Activated T-helper 1 cell treated with Interleukin-2 at 50 U/mL for 16 hours (primary cell): ENCODE measurements at regions not wholly inside any gene's neighbourhood (a gene's known extent, or its start where the extent isn't known, plus 50 kb on each side); places are given as distances from the start of the nearest gene placed in this dataset.

Experiments
- DNase-seq: peaks from one replicate; pipeline ENCODE4 v3.0.0-alpha.2; 2020; ENCODE audit warnings: low read depth

DNA sequence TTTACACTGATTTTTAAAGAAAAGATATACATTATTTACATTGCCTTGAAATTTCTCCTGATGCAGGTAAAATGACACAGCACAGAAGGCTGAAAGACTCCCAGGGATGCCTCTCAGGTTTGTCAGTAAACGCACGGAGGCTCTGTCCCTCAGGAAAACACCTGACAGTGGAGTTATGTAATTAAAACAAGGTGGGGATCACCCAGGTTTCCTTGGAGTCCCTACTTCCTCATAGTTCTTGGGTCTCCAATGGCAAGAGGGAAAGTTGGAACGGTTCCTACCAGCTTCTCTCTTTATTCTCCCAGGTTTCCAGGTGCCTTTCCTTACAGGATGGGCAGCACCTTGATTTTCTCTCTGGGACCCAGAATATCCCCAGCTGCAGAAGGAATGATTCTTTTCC is 654.8 kb downstream of the SLC4A3 start:
- DNase-seq: no peak

DNA sequence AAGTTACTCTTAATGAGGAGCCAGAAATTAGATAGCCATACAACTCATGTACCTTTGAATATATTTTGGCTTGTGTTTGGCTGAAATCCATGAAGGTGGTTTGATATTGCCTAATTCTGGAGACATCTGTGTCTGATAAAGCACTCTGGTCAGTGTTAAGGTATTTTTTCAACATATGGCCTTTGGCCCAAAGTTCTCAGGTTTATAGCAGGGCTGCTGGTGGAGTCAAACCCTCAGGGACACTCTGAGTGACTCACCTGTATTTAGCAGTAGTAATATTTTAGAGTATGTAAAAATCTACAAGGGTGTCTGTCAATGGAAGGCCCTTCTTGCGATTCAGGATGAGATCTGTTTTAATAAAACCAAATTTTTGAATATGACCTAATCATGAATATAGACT is 666.5 kb downstream of the SLC4A3 start:
- no peak for DNase-seq

DNA sequence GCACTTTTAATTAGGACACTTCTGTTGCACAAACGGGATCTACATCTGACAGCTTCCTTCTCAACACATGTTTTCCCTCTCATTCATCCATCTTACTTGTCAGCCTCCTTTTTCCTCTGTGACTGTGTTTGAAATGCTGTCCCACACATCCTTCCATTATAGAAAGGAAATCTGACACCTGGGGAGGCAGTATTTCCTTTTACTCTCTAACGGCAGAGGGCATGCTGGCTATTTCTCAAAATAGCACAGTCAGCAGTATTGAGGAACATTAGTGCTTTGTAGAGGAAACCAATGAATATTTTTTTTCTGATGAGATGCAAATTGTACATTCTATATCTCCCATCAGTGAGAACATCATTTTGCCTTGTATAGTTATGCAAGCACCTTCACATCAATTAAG is 668.7 kb downstream of the SLC4A3 start:
- no peak for DNase-seq

DNA sequence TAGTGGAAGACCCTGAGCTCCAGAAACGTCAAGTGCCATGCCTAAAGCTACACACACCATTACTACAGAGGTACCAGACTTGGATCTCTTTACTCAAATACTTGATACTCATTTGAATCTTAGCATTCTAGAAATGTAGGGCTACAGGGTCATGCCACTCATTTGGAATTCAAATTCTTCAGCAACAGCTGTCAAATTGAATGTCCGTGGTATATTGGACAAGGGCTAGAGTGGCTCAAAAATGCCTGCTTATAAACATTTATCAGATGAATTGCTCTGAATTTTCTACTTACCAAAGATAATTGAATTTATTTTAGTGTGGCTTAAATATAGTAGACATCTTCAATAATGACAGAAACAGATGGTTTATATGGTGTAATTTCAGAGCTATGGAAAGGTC is 669.7 kb downstream of the SLC4A3 start:
- no peak for DNase-seq

DNA sequence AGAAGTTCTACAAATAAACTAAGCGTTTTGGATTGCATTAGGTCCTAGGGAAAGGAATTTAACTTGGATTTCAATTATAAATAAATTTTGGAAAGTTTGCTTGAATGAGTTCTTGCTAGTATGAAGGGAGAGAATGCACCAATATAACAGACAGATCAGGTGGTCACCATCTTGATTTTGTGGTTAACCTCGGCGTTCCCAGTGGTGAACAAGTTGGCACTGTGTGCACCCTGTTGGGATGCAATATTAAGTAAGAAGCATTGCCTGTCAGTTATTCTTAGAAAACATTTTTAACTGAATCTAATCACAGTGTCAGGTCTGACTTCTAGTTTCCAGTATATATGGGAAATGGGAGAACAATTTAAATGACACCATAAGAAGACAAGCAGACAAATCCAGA is 673.4 kb downstream of the SLC4A3 start:
- DNase-seq: no peak

DNA sequence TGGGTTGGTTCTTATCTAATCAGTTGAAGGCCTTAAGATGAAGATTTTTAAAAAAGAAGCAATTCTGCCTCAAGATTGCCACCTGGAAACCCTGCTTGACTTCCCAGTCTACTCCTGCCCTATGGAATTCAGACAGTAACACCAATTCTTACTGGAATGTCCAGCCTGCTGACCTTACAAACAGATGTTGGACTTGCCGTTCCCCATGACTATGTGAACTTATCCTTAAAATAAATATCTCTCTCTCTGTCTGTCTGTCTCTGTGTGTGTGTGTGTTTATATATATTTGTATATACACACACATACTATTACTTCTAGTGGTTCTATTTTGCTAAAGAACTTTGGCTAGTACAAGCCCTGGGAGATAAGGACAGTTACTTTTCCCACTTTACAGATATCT is 675.3 kb downstream of the SLC4A3 start:
- no peak for DNase-seq

DNA sequence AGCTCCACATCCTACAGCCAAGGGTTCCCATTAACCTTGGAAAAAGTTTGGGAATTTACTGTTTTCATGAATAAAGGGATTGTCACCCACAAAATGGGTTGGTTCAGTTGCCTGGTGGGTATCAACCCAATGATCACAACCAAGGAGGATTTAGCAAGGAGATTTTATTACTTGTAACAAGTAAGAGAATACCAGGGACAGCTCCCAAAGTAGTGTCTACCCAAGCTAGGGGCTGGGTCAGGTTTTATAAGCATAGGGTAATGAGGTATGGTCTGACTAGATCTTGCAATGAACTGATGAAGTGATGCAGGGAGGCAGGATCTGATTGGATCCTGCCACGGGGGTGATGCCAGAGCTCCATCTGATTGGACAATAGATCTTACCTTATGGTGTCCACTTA is 681.8 kb downstream of the SLC4A3 start:
- DNase-seq: no peak

DNA sequence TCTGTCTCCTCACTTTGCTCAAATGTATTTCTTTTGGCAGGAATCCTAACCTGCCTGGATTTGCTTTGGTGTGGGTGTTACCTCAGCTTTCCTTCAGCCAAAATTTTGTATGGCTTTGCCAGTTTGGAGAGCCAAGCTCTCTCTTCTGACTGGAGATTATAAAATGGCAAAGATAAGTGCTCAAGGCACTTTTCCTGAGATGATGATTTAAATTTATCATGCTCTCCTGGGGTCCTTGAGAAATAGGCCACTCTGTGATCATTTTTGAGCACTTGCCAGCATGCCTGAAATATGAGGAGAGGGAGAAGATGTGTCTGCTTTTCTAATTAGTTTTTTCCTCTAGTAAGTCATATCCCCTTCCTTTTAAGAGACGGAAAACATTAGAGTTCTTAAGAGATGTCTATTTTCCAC is 683.0 kb downstream of the SLC4A3 start:
- no peak for DNase-seq

DNA sequence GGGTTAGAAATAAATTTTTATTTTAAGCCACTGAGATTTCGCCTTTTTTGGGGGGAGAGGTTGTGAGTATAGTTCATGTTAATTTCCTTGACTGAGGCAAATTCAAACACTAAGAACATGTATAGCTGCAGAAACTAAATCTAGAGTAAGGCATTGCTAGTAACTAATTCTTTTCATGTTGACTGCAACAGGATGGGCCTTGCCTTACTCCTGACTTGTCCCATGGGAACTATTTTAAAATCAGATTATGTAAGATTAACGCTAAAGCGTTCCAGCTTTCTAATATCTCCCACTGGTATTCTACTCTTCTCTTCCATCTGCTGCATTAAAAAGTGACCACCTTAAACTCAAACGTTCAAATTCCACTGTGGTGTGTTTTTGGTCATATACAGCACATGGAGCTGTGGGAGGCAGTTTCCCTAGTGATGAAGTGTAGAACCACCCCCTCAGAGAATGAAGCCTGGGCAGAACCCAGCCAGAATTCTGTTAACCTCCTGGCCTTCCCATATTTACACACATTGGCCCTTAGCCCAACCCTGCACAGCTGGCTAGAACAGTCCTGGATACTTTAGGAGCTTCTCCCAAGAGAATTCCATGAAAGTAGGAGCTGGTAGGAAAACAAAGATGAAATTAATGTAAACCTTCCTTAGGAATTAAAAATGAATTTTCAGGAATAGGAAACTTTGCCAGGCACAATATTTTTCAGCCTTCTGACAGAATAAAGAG is 687.8 kb downstream of the SLC4A3 start:
- no peak for DNase-seq

DNA sequence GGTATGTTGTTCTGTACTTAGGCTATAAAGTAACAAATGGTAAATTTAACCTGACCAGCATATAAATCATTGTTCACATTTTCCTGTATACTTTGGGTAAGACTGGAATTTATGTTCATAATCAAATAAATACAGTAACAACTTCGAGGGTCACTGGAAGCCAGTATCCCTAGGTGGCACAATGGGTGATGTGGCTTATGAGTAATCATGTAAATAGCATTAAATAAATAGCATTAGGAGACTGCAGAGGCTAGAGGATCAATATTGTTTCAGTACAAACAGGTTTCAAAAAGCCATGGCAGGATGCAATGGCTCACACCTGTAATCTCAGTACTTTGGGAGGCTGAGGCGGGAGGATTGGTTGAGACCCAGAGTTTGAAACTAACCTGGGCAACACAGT is 690.6 kb downstream of the SLC4A3 start:
- no peak for DNase-seq

DNA sequence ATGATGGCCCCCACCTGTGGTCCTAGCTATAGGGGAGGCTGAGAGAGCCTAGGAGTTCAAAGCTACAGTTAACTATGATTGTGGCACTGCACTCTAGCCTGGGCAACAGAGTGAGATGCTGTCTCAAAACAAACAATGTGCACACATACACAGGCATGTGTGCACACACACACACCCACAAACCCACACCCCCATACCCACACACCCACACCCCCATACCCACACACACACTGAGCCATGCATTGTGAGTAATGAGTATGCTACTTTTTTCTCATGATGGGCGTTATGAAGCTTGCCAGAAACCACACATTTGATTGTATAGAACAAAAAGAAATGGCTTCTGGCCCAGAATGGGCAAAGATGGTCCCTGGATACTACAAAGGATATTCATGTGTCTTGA is 691.1 kb downstream of the SLC4A3 start:
- no peak for DNase-seq

DNA sequence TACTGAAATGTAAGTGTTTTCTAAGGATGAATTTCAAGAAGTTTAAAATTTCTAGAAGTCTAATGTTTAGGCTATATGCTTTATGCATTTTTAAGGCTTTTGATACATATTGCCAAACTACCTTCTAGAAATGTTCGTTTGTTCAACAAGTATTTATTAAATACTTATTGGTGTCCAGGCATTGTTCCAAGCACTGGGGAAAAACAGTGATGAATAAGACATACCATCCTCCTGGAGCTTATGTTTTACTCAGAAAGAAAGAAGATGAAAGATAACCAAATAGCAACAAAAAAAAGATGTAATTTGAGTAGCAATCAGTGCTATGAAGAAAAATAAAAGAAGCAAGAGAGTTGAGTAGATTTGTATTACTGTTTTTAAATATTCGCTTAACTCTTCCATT is 692.9 kb downstream of the SLC4A3 start:
- DNase-seq: no peak

DNA sequence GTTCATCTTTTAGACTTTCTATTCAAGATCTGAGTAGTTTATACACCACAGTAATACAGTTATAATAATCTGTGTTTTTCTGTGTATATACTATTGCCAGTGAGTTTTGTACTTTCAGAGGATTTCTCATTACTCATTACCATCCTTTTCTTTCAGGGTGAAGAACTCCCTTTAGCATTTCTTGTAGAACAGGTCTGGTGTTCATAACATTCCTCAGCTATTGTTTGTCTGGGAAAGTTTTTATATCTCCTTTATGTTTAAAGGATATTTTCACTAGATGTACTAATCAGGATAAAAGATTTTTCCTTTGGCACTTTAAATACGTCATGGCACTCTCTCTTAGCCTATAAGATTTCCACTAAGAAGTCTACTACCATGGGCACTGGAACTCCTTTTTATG is 705.5 kb downstream of the SLC4A3 start:
- DNase-seq: no peak

DNA sequence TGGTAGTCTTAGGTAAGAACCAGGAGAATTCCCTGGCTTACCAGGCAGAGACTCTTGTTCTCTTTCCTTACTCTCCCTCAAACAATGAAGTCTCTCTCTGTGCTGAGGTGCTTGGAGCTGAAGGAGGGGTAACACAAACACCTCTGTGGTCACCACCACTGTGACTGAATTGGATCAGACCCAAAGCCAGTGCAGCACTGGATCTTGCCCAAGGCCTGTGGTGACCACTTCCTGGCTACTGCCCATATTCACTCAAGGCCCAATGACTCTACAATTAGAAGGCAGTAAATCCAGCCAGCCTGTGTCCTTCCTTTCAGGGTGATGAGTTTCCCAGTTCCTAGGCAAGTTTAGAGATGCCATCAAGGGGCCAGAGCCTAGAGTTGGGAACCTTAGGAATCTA is 706.8 kb downstream of the SLC4A3 start:
- DNase-seq: no peak

DNA sequence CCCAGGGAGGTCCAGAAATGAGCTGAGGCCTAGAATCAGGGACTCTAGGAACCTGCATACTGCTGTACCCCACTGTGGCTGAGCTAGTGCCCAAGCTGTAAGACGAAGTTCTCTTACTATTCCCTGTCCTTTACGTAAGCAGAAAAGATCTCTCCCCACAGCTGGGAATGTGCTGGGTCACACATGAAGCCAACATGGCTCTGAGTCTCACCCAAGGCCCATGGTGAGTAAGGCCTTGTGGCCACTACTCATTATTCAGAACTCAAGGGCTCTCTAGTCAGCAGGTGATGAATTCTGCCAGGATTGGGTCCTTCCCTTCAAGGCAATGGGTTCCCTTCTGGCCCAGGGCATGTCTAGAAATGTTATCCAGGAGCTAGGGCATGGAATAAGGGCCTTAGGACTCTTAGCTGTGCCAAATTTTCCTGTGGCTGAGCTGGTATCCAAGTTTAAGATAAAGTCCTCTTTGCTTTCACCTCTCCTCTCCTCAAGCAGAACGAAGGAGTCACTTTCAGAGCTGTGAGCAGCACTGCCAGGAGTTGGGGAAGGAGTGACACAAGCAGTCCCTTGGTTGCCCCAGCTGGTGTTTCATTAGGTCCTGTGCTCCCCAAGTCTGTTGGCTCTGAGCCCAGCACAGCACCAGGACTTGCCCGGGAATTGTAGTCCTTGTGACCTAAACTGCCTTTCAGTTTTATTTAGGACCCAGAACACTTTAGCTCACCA is 707.6 kb downstream of the SLC4A3 start:
- no peak for DNase-seq

DNA sequence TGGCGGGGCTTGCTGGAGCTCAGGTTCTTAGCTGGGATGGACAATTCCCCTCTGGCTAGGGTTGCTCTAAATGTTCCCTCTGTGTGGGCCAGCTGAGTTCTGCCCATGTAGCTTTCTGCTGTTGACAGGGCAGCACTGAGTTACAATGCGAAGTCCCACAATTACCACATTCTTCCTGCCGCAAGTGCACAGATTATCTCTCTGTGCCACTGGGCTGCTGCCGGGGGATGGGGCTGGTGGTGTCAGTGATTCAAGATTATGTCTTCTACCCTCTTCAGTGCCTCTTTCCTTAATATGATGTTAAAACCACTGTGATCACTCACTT is 708.1 kb downstream of the SLC4A3 start:
- no peak for DNase-seq

DNA sequence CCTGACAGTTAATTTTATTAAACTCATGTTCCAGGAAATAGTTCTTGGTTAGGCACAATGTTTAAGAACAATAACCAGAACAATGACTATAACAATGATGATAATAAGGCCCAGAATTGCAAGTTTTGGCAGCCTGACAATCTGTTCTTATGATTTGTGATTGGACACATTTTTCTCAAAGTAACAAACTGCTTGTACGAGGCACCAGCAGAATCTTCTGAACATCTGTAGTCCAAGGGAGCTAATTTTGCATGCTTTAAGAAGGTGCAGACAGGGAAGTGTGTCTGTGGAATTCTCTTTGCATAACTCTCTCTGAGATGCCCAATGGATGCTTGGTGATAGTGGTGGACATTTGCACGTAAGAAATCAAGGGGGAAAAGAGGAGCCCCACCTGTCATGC is 709.3 kb downstream of the SLC4A3 start:
- no peak for DNase-seq

DNA sequence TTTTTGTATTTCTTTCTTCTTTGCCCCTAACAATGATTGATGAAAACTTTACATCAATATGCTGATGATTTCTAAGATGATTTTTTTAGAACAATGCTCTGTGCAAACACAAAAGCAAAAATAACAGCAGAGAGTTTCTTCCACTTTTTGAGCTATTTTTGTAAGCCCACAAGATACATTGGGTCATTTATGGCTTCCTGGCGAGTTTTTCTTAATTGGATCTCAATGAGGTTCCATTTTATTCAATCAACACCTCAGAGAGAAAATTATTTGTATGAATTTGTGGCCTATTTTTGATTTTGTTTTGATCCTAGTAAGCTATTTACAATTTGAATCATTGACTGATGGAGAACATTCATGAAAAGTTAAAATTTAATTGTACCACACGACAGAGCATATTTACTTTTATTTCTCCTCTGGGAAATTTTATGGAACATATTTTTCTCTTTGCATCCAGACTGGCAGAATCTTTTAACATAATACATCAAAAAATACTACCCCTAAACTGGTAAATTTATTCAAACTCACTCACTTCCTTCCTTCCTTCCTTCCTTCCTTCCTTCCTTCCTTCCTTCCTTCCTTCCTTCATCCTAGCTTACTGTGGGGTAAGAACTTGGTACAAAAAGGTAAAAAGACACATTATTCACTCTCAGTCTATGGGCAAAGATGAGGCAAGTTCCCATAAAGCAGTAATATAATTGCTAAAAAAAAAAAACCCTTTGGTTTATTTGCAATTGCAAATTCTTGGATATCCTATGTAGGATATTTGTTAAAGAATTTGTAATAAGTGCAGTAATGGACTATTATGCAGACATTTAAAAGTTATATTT is 710.4 kb downstream of the SLC4A3 start:
- no peak for DNase-seq

DNA sequence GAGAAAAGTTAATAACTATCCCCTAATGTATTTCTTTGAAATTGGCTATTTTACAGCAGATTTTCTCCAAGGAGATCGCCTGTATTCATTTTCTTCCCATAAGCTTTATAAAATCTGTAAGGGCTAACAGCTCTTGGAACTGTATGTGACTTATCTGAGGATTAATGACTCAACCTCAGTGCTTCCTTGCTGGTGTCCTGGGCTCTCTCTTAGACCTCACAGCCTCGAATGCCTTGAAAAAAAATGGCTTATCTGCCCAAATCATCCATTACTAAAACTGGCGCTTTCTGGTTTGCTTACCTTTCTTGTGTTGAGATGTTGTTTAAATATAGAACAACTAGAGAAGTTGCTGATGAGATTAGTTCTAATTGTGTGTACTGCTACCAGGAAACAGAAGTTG is 713.6 kb downstream of the SLC4A3 start:
- no peak for DNase-seq

DNA sequence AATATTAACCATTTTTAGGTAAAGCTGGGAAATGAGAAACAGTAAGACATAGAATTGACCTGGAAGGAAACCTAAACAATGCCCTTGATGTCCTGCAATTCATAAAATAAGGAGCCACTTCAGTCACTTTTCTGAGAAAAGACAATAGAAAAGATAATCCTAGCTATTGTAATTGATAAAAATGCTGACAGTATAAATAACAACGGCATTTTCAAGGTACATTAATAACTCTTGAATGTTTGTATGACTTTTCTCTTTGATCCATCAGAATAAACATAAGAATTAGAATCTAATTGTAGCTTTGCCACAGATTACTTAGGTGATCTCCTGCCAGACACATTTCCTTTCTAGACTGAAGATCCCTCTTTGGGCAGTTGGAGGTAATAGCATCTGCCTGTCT is 719.5 kb downstream of the SLC4A3 start:
- DNase-seq: no peak

DNA sequence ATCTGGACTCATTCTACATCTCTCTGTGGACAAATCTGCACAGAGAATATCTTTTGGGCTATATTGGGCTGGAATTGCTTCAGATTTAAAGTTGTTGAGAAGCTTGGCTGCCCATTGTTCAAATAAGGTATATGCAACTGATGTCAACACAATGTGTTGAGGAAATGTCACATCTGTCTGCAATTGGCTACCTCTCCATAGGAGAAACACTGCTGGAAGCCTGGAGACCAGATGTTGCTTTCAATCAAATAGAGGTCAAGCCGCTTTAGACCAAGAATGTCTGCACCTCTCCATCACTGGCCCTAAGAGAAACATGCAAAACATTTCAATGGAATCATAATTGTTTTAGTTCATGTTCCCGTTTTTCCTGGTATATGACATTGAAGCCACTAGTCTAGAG is 720.2 kb downstream of the SLC4A3 start:
- no peak for DNase-seq

DNA sequence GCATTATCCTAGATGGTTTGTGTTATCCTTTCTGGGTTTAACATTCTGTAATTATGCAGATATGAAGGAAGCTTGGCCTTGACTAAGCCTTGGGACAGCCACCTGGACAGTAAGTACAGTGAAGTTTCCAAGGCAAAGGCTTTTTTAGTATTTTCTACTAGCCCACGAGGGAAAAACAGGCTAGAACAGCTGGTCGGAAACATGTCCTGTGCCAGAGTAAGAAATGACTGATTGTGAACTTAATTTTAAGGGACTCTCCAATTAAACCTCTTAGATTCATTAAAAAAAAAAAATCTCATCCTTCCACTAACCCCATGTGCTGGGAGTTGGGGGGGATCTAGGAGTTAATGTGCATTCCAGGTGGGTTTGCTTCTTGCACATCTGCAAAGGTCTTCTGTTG is 720.8 kb downstream of the SLC4A3 start:
- no peak for DNase-seq

DNA sequence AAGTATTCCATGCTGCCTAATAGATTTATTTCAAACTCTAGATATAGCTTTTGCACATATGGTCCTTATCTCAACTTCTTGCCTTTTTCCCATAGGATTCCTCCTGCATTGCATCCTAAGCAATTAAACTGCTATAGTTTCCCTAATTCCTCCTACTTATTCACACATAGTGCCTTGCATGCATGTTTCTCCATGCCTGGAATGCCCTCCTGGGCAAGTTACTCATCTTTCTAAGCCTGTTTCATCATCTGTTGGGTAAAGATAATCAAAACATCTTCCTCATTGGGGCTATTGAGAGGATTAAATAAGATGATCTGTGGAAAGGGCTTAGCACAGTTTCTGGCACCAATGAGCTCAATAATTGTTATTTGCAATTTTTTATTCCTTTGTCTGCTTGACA is 726.5 kb downstream of the SLC4A3 start:
- DNase-seq: no peak
